Left renal pelvis (tissue), 4 donors: ENCODE measurements at regions not wholly inside any gene's neighbourhood (a gene's known extent, or its start where the extent isn't known, plus 50 kb on each side); places are given as distances from the start of the nearest gene placed in this dataset.
A peak's percentile ranks its signal among the peaks of the same experiment; 100 is the strongest.

Experiments
- DNase-seq, 4 donors: peaks; one replicate each; pipeline ENCODE4 v3.0.0-alpha.2; 2013; ENCODE audit warnings: low read depth in 4 of 4, low spot score in 3 of 4

GRCh38 chr10:108490944-108491343 is 1326.4 kb upstream of the SORCS1 start:
- DNase-seq, result no peak

- no peak for DNase-seq
Measured at GRCh38 chr10:108471420-108471819, 1306.9 kb upstream of the SORCS1 start.

- no peak for DNase-seq
Measured at GRCh38 chr10:108469940-108470339, 1305.4 kb upstream of the SORCS1 start.

GRCh38 chr10:108465871-108466641 is 1301.5 kb upstream of the SORCS1 start:
- DNase-seq, result peak in 2 of 4 donors; percentile 14 to 36

- no peak for DNase-seq
Measured at GRCh38 chr10:108462005-108462404, 1297.5 kb upstream of the SORCS1 start.

- DNase-seq, result no peak
Measured at GRCh38 chr10:108454793-108455192, 1290.3 kb upstream of the SORCS1 start.

GRCh38 chr10:108454224-108454623 is 1289.7 kb upstream of the SORCS1 start:
- no peak for DNase-seq

GRCh38 chr10:108453166-108453565 is 1288.7 kb upstream of the SORCS1 start:
- no peak for DNase-seq

GRCh38 chr10:108452533-108452932 is 1288.0 kb upstream of the SORCS1 start:
- no peak for DNase-seq

- DNase-seq, result no peak
Measured at GRCh38 chr10:108450280-108450679, 1285.8 kb upstream of the SORCS1 start.

GRCh38 chr10:108445746-108446145 is 1281.2 kb upstream of the SORCS1 start:
- no peak for DNase-seq

GRCh38 chr10:108443636-108444035 is 1279.1 kb upstream of the SORCS1 start:
- DNase-seq, result no peak

GRCh38 chr10:108439397-108439796 is 1274.9 kb upstream of the SORCS1 start:
- DNase-seq, result no peak

- no peak for DNase-seq
Measured at GRCh38 chr10:108436096-108436495, 1271.6 kb upstream of the SORCS1 start.

GRCh38 chr10:108434559-108435252 is 1270.2 kb upstream of the SORCS1 start:
- no peak for DNase-seq

- peak; percentile 5 to 18 (median 8) for DNase-seq
Measured at GRCh38 chr10:108427146-108427545, 1262.6 kb upstream of the SORCS1 start.

GRCh38 chr10:108425283-108425964 is 1260.9 kb upstream of the SORCS1 start:
- no peak for DNase-seq

- no peak for DNase-seq
Measured at GRCh38 chr10:108424656-108425055, 1260.2 kb upstream of the SORCS1 start.

- DNase-seq, result no peak
Measured at GRCh38 chr10:108422286-108422685, 1257.8 kb upstream of the SORCS1 start.

- DNase-seq, result no peak
Measured at GRCh38 chr10:108421266-108421665, 1256.8 kb upstream of the SORCS1 start.

GRCh38 chr10:108413954-108414353 is 1249.4 kb upstream of the SORCS1 start:
- DNase-seq, result no peak

GRCh38 chr10:108412323-108412722 is 1247.8 kb upstream of the SORCS1 start:
- no peak for DNase-seq
